GM21723 (cell line): ENCODE measurements at regions not wholly inside any gene's neighbourhood (a gene's known extent, or its start where the extent isn't known, plus 50 kb on each side); places are given as distances from the start of the nearest gene placed in this dataset.

Source experiments
- ATAC-seq: cut with Tn5 transposase; IDR thresholded peaks from one replicate; pipeline ENCODE4 v1.9.1; 2021; ENCODE audit warnings: mild to moderate bottlenecking, moderate library complexity; ENCODE audit not compliant: unreplicated experiment

DNA sequence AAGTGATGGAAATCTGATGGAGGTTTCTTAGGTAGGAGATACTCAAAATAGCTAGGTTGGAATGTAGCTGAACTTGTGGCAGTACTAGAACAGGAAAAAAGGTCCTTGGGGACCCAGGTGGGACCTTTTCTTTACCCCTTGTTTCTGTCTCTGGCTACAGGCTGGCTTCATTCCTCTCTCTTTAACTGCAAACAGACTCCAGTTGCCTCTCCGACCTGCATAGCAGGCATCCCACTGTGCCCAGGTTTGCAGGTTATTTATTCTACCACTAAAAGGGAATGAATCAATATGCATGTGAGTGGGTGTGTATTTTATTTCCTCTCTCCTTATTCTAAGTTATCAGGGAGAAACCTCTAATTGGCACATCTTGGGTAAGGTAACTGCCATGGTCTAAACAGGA is 758.1 kb downstream of the MED13L start:
- no peak for ATAC-seq

DNA sequence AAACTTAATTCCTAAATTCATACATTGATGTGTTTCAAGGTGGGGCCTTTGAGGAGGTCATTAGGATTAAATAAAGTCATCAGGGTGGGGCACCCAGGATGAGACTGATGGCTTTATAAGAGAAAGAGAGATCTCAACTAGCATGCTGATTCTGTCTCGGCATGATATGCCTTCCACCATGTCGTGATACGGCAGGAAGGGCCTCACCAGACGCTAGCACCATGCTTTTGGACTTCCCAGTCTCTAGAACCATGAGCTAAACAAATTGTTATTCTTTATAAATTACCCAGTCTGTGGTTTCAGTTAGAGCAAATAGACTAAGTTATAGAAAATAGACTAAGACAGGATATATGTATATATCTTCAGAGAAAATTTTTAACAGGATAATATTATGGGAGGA is 759.6 kb downstream of the MED13L start:
- ATAC-seq: no peak

DNA sequence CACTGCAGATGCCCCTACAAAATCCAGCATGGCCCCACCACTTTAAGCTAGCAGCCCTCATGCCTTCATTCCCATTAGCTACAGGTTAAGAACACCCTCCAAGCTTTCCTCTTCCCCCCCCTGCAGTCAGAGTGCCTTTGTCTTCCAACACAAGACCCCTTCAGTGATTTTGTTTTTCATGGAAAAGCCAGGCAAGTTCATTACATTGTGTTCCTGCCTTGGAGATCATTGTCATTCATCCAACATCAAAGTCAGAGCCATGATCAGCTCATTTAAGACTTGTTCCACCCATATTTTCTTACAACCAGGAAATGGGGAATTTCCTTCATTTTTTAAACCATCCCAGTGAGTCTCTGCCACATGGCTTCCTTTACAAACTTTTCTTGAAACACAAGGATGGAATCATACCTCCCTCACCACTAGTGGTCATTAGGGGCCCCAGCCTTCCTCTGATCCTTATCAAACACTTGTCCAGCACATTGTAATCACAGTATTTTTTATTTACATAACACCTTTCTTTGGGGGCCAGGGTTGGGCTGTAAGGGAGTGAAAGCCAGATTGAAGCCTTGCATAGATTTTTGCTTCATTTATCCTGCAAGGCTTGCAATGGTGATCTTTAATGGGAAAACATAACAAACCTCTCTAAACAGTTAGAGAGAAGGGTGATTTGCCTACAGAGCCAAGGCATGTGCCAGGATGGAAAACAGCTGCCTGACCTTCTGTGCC is 765.3 kb downstream of the MED13L start:
- ATAC-seq: no peak

DNA sequence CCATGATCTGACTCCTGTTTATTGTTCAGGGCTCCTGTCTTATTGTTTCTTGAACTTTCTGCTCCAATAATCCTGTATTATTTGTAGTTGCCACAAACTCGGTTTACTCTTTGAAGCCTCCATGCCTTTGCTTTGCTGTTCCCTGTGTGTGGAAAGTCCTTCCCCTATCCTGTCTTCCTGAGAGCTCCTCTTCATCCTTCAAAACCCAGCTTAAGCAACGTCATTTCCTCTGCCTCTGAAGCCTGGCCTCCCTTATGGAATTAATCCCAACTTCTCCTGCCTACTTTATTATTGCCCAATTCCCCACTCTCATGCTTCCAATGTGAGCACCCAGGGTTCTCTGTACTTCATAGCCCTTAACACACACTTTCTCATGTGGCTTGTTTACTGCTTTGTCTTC is 766.2 kb downstream of the MED13L start:
- no peak for ATAC-seq

DNA sequence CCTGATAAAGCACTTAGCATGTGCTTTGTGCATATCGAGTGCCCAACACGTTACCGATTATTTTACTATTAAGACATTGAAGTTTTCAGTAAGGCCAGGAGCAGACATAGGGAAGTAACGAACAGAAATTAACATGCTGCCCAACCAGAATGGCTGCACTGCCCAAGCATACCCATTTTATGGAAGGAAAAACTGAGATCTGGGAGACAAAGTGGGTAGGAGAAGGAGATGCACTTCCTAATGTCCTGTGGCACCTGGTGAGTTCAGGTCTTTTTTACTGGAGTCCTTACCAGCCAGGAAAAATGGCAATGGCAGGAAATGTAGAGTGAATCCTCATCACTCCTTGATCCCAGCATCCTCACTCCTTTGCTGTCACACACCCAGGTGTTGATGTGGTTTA is 768.5 kb downstream of the MED13L start:
- no peak for ATAC-seq

DNA sequence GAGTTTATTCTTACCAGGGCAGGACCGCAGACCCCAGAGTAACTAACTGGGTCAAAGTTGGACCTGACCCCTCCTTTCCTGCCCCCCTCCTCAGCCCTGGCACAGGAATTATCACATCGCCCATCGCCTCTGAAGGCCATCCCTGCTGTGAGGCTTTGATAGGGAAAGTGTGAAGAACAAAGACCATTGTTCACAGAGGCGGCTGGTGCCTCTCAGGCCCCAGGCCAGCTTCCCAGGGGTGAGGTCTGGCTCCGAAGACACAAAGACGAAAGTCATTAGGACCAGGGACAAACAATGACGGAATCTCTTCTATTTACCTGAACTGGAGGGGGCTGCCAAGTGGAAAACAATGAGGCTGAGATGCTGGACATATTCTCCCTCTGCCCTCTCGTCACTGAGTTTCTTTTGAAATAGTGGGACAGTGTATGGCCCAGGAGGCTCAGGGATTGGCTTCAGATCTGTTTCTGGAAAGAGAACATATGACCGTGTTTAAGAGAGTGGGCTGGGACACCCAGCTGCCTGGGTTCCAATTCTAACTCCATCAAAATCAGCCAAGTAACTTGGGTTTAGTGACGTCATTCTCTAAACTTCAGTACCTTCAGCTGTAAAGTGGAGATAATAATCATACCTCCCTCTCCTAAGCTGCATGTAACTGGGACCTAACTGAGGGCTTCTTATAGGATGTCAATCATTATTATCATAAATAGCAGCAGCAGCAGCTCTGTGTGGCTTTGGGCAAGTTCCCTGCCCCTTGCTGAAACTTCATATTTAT is 769.4 kb downstream of the MED13L start:
- no peak for ATAC-seq

DNA sequence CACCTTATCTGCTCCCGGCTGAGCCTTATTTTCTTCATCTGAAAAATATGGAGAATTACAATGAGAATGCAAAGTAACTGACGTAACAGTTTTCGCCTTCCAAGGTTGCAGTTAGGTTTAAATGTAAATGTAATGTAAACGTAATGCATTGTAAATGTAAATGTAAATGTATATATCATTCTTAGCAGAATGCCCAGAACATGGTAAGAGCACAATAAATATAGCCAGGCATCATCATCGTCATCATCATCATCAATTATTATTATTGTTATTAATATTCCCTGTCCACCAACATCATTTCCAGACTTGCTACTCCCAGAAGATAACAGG is 770.0 kb downstream of the MED13L start:
- ATAC-seq: no peak

DNA sequence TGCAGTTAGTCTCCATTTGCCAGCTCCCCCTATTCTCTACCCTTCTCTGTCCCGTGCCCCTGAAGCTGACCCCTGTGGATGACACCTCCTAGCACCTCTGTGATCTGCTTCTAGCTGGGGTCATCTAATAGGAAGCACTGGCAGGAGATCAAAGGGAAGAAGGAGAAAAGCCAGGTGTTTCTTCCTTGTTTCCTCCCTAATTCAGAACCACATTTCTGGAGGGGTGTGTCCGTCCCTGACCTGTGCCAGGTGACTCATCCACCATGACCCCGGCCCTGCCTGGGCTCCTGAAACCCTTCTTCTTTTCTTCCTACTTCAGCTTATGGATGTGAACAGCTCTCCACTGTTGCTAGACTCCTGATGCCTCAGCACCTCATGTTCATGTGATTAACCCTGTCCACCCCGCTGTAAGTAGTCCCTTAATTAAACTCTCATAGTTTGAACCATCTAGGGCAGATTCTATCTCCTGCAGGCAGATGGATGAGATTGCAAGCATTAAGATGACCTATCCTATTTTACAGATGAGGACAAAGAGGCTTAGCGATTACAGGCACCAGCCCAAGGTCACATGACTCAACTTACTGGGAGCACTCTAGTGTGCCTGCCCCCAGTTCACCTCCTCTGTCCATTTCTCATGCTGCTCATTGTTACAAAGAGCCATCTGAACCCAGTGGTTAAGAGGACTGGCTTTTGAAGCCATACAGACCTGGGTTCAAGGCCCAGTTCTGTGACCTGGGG is 770.5 kb downstream of the MED13L start:
- ATAC-seq: no peak

DNA sequence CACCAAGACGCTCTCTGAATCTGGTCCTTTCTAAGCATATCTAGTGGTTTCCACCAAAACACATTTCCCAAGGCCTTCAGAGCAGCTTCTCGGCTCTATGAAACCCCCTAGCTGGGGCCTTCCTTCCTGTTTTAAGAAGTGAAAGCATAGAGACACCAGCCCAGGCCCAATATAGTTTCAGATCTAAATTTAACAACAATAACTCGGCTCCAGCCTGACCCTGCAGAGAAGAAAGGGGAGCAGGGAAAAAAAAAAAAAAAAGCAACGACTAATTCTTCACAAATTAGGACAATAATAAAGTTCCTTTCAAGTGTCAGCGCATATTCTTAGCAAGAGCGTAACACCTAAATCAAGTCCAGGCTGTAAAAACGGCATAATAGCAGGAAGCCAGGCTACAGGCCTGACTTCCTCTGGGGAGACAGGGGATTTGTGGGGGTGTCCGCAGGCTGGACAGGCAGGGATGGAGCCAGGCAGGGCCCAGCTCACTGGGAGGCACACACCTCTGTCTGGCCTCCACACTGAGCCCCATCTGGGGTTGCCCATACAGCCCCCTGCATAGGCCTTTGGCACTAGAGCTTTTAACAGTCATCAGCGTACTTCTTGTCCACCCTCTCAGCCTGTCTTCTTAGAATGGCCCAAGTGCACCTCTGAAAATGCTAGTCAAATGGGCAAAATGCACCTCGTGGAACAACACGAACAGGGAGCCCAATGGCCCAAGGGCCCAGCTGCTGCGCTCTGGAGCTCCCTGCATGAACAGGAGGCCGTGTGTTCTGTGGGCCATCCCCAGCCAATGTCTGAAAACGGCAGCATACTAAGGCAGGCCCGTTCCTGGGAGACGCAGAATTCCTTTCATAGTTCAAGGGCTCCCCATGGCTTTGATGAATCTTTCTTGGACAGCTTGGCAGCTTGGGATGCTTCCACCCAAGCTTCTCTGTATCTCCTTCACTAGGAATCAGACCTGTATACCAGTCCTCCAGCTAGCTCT is 772.9 kb downstream of the MED13L start:
- peak; percentile 95 for ATAC-seq

DNA sequence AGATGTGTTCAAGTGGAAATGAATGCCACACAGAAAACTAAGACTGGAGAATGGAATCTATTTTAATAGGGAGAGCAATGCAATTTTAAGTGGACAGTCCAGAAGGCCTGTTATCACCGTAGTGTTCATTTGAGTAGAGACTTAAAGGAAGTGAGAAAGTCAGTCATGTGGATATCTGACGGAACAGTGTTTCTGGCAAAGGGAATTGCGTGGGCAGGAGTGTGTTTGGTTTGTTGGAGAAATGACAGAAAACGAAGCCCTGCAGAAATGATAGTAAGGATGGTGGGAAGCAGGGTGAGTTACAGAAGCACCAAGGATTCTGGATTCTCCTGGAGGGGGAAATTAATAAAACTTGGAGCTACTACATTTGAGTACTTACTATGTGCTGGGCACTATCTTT is 776.6 kb downstream of the MED13L start:
- ATAC-seq: no peak

DNA sequence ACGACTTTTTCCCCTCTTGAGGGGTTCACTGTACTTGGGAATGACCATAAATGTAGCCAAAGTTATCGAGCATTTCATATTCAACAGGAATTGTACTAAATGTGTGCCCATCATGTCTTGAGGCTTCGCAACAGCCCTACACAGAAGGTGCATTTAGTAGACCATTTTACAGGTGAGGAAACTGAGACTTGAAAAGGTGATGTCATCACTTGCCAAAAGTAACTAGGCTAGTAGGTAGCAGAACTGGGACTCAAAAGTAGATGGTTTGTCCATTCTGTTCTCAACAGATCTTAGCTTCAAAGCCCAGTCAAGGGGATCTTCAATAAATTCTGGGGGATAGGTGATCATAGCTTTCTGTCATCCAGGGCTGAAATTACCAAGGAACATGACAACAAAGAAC is 782.2 kb downstream of the MED13L start:
- no peak for ATAC-seq

DNA sequence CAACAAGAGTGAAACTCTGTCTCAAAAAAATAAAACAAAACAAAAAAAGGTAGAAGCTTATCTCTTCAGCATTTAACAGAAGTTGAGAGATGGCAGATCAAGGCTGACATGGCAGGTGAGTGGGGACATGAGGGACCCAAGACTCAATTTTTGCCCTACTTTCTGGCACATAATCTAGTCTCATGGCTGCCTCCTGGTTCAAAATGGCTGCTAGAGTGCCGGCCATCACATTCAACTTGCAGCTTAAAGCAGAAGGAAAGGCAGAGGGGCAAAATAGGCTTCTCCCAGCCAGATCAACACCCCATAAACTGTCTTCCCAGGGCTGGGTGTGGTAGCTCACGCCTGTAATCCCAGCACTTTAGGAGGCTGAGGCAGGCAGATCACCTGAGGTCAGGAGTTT is 784.9 kb downstream of the MED13L start:
- no peak for ATAC-seq

DNA sequence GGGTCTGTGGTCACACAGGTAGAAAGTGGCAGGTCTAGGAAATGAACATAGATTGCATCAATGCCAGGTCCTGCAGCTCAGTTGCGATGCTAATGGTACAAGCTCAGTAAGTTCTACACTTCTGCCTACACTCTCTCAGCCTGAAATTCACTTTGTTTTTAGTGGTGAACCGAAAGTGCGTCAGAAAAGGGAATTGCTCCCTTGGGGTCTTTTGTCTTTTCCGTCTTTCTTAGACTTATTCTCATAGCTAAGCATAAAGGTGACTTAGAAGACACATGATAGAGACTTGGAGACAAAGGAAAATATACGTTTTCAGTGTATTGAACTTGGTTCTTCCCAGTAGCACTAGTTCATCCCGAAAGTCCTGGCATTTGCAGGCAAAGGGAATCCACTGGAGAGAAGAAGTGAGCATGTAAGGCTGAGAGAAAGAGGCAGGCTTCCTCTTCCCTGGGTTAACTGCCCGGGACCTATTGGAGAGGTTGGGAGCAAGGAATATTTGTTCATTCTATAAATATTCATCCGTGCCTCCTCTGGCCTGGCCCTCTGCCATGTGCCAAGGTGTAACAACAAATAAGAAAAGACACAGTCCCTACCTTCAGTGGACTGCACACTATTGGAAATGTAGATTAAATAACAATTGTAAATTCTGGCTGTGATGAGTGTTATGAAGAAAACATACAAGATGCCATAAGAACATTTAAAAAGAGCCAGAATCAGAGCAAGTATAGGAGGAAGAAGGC is 785.8 kb downstream of the MED13L start:
- ATAC-seq: no peak

DNA sequence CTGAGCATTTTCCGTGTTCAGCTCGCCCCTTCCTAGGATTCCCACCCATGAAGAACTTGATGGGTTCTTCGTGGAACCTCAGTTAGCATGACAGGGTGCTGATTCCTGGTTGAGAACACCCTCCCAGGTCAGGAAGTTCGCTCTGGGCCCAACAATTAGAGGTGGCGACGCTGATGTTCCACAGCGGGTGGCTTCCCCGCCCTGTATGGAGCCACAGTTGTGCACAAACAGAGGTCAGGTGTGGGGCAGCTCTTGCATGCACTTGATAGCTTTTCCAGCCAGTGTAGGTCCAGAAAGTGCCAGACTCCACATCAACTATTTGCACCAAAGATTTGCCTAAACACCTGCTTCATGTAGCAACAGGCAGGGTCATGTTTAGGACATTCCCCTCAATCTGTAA is 788.2 kb downstream of the MED13L start:
- ATAC-seq: no peak

DNA sequence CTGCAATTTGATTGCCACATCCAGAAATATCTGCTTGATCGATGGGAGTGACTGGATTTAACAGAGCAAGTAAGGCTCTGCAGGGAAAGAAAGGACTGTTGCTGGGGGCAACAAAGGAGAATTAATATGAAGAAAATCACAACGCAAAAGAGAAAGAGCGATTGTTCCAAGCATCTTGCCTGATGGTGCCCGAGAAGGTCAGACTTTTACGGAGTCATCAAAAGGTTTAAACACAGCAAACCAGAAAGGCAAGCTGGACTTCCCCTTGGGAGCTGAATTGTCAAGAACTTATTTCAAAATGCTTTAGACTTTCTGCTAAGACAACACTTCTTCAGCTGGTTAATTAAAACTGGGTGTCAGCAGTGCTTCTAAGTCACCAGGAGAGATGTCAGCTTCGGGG is 791.5 kb downstream of the MED13L start:
- no peak for ATAC-seq

DNA sequence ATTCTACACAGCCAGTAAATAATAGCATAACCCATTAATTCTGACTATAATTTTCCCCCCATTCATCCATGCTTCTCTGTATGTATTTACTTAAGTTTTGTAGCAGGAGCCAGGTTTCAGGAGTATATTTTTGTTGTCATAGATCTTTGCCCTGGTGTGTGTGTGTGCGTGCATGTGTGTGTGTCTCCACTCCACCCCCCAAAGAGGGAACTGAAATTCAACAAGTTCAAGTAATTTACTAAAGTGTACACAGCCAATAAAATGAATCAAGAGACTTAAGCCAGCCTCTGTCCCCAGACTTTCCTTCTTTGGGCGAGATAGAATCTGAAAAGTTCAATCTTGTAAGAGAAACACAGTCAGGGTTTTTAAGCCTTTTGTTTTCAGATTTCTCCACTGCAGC is 792.0 kb downstream of the MED13L start:
- ATAC-seq: no peak

DNA sequence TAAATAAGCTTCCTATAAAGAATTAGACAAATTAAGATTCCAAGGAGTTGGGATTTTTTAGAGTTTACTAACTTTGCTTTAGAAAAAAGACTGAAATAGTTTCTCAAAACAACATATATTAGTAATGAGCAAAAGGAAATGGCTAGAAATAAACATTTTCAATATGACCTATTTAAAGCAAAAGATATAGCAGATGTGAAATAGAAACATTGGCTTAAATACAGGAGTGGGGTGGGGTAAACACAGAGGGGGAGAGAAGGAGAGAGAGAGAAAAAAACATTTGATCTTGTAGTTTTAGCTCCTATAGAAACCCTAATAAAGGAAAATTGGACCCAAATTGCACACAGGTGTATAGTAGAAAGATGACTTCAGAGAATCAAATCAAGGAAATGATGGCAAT is 794.5 kb downstream of the MED13L start:
- no peak for ATAC-seq

DNA sequence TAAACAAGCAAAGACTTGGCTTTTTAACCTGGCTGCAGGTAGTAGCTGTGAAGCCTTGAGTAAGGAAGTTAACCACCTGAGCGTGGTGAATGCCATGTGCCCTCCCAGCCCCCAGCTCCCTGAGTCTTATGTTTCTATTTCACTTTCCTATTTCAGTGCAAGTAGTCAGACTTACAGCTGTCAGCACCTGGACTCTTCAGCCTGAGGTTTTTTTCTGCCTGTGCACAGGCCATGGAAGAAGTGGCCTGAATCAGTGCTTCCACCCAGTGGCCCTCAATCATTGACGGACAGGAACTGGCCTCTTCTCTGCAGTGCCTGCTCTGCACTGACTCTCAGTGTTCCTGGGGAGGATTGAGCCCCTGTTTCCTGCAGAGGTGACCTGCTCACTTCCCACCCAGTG is 796.4 kb downstream of the MED13L start:
- peak; percentile 87 for ATAC-seq

DNA sequence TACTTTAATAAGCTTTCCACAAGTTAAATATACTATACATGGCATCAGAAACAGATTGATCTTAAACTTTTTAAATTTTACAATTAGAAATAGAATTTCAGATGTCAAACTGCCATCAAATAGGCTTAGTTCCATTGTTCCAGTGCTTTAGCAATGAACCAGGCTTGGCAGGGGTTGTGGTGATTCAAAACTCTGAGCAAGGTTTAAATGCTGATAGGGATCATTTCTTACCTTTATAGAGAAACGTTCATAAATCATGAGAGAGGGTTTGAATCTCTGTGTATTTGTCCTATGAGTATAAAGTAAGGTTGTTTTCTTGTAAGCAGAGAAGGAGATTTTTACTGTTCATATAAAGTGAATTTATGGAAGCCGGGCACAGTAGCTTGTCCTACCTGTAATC is 794.5 kb upstream of the TBX3 start:
- no peak for ATAC-seq
